ENCODE measurements at regions not wholly inside any gene's neighbourhood (a gene's known extent, or its start where the extent isn't known, plus 50 kb on each side); places are given as distances from the start of the nearest gene placed in this dataset.

GRCh38 chr13:33996636-33997035 lies 178.7 kb downstream of the RFC3 start:
- POLR2A ChIA-PET: no interaction called here
- no peak for DNase-seq
- Mint-ChIP-seq H3K36me3 (no peaks in the 10 kb centered on the region), H3K4me3 (no peak overlapping the region), H3K4me1 (ENCODE audit: low read depth) (no peaks in the 10 kb centered on the region), H3K27me3 (no peaks in the 10 kb centered on the region), H3K27ac (no peak overlapping the region), H3K9me3 (peaks cover 3% of the 10 kb centered on the region)
- CTCF ChIA-PET: no interaction called here
- intact Hi-C loops (cut with micrococcal nuclease): no loop called here

GRCh38 chr13:33997574-33997973 lies 179.6 kb downstream of the RFC3 start:
- intact Hi-C loops (cut with micrococcal nuclease): no loop called here
- no peak for DNase-seq
- H3K4me1 Mint-ChIP-seq (ENCODE audit: low read depth): no peaks in the 10 kb centered on the region
- no peaks in the 10 kb centered on the region for H3K36me3 Mint-ChIP-seq
- H3K27me3 Mint-ChIP-seq: no peaks in the 10 kb centered on the region
- H3K9me3 Mint-ChIP-seq: peaks cover 3% of the 10 kb centered on the region
- no peak overlapping the region for H3K27ac Mint-ChIP-seq
- POLR2A ChIA-PET: interaction anchor here (0.6 kb wide), 1 partner anchor 189 kb away, joined by 3 read pairs; no protein-coding TSS in a partner anchor
- no peak overlapping the region for H3K4me3 Mint-ChIP-seq
- CTCF ChIA-PET: no interaction called here

- no peak overlapping the region for H3K27ac Mint-ChIP-seq
- H3K4me1 Mint-ChIP-seq (ENCODE audit: low read depth): no peaks in the 10 kb centered on the region
- ChIA-PET CTCF (no interaction called here), POLR2A (no interaction called here)
- H3K27me3 Mint-ChIP-seq: no peaks in the 10 kb centered on the region
- H3K36me3 Mint-ChIP-seq: no peaks in the 10 kb centered on the region
- H3K4me3 Mint-ChIP-seq: no peak overlapping the region
- no peaks in the 10 kb centered on the region for H3K9me3 Mint-ChIP-seq
- intact Hi-C loops (cut with micrococcal nuclease): no loop called here
- DNase-seq: no peak
Measured at GRCh38 chr13:33999811-34000605, 182.1 kb downstream of the RFC3 start.

GRCh38 chr13:34000955-34001354 lies 183.0 kb downstream of the RFC3 start:
- ChIA-PET POLR2A (no interaction called here), CTCF (no interaction called here)
- Mint-ChIP-seq H3K4me1 (ENCODE audit: low read depth) (no peaks in the 10 kb centered on the region), H3K27me3 (no peaks in the 10 kb centered on the region), H3K27ac (no peak overlapping the region), H3K36me3 (no peaks in the 10 kb centered on the region), H3K4me3 (no peak overlapping the region), H3K9me3 (no peaks in the 10 kb centered on the region)
- no peak for DNase-seq
- intact Hi-C loops (cut with micrococcal nuclease): no loop called here

- no peak for DNase-seq
- POLR2A ChIA-PET: no interaction called here
- H3K4me3 Mint-ChIP-seq: no peak overlapping the region
- H3K4me1 Mint-ChIP-seq (ENCODE audit: low read depth): no peaks in the 10 kb centered on the region
- H3K36me3 Mint-ChIP-seq: no peaks in the 10 kb centered on the region
- no peaks in the 10 kb centered on the region for H3K27me3 Mint-ChIP-seq
- intact Hi-C loops (cut with micrococcal nuclease): no loop called here
- H3K9me3 Mint-ChIP-seq: no peaks in the 10 kb centered on the region
- H3K27ac Mint-ChIP-seq: no peak overlapping the region
- CTCF ChIA-PET: no interaction called here
Measured at GRCh38 chr13:34001389-34001788, 183.4 kb downstream of the RFC3 start.

- no peak overlapping the region for H3K27ac Mint-ChIP-seq
- H3K27me3 Mint-ChIP-seq: no peaks in the 10 kb centered on the region
- intact Hi-C loops (cut with micrococcal nuclease): no loop called here
- H3K9me3 Mint-ChIP-seq: no peaks in the 10 kb centered on the region
- no peak for DNase-seq
- H3K4me3 Mint-ChIP-seq: no peak overlapping the region
- no peaks in the 10 kb centered on the region for H3K36me3 Mint-ChIP-seq
- H3K4me1 Mint-ChIP-seq (ENCODE audit: low read depth): no peaks in the 10 kb centered on the region
- POLR2A ChIA-PET: no interaction called here
- CTCF ChIA-PET: no interaction called here
Measured at GRCh38 chr13:34002141-34002540, 184.2 kb downstream of the RFC3 start.

GRCh38 chr13:34002924-34003323 lies 185.0 kb downstream of the RFC3 start:
- H3K27ac Mint-ChIP-seq: no peak overlapping the region
- no peaks in the 10 kb centered on the region for H3K4me1 Mint-ChIP-seq (ENCODE audit: low read depth)
- no peaks in the 10 kb centered on the region for H3K9me3 Mint-ChIP-seq
- no peaks in the 10 kb centered on the region for H3K36me3 Mint-ChIP-seq
- H3K27me3 Mint-ChIP-seq: no peaks in the 10 kb centered on the region
- no peak overlapping the region for H3K4me3 Mint-ChIP-seq
- POLR2A ChIA-PET: no interaction called here
- intact Hi-C loops (cut with micrococcal nuclease): no loop called here
- DNase-seq: no peak
- CTCF ChIA-PET: no interaction called here

- ChIA-PET CTCF (no interaction called here), POLR2A (no interaction called here)
- no peak for DNase-seq
- Mint-ChIP-seq H3K4me3 (no peak overlapping the region), H3K27me3 (no peaks in the 10 kb centered on the region), H3K27ac (no peak overlapping the region), H3K36me3 (no peaks in the 10 kb centered on the region), H3K9me3 (no peaks in the 10 kb centered on the region), H3K4me1 (ENCODE audit: low read depth) (no peaks in the 10 kb centered on the region)
- intact Hi-C loops (cut with micrococcal nuclease): no loop called here
Measured at GRCh38 chr13:34003656-34004055, 185.7 kb downstream of the RFC3 start.

- no peak overlapping the region for H3K4me3 Mint-ChIP-seq
- H3K9me3 Mint-ChIP-seq: no peaks in the 10 kb centered on the region
- H3K27ac Mint-ChIP-seq: no peak overlapping the region
- POLR2A ChIA-PET: no interaction called here
- no peaks in the 10 kb centered on the region for H3K27me3 Mint-ChIP-seq
- CTCF ChIA-PET: no interaction called here
- no peaks in the 10 kb centered on the region for H3K4me1 Mint-ChIP-seq (ENCODE audit: low read depth)
- intact Hi-C loops (cut with micrococcal nuclease): no loop called here
- no peaks in the 10 kb centered on the region for H3K36me3 Mint-ChIP-seq
- DNase-seq: no peak
Measured at GRCh38 chr13:34004676-34005075, 186.7 kb downstream of the RFC3 start.

- Mint-ChIP-seq H3K27me3 (no peaks in the 10 kb centered on the region), H3K36me3 (no peaks in the 10 kb centered on the region), H3K27ac (no peak overlapping the region), H3K9me3 (no peaks in the 10 kb centered on the region), H3K4me1 (ENCODE audit: low read depth) (no peaks in the 10 kb centered on the region), H3K4me3 (no peak overlapping the region)
- ChIA-PET CTCF (no interaction called here), POLR2A (no interaction called here)
- intact Hi-C loops (cut with micrococcal nuclease): no loop called here
- no peak for DNase-seq
Measured at GRCh38 chr13:34006011-34006410, 188.1 kb downstream of the RFC3 start.

GRCh38 chr13:34011552-34012085 lies 193.7 kb downstream of the RFC3 start:
- H3K9me3 Mint-ChIP-seq: no peaks in the 10 kb centered on the region
- intact Hi-C loops (cut with micrococcal nuclease): no loop called here
- no peaks in the 10 kb centered on the region for H3K4me1 Mint-ChIP-seq (ENCODE audit: low read depth)
- no peak overlapping the region for H3K27ac Mint-ChIP-seq
- no peak for DNase-seq
- CTCF ChIA-PET: no interaction called here
- POLR2A ChIA-PET: no interaction called here
- no peak overlapping the region for H3K4me3 Mint-ChIP-seq
- no peaks in the 10 kb centered on the region for H3K27me3 Mint-ChIP-seq
- H3K36me3 Mint-ChIP-seq: no peaks in the 10 kb centered on the region

- Mint-ChIP-seq H3K27me3 (no peaks in the 10 kb centered on the region), H3K36me3 (no peaks in the 10 kb centered on the region), H3K9me3 (no peaks in the 10 kb centered on the region), H3K4me3 (no peak overlapping the region), H3K27ac (no peak overlapping the region), H3K4me1 (ENCODE audit: low read depth) (no peaks in the 10 kb centered on the region)
- DNase-seq: no peak
- POLR2A ChIA-PET: no interaction called here
- intact Hi-C loops (cut with micrococcal nuclease): no loop called here
- CTCF ChIA-PET: no interaction called here
Measured at GRCh38 chr13:34012382-34012781, 194.4 kb downstream of the RFC3 start.

GRCh38 chr13:34013061-34013460 lies 195.1 kb downstream of the RFC3 start:
- Mint-ChIP-seq H3K4me3 (no peak overlapping the region), H3K9me3 (no peaks in the 10 kb centered on the region), H3K27me3 (no peaks in the 10 kb centered on the region), H3K4me1 (ENCODE audit: low read depth) (no peaks in the 10 kb centered on the region), H3K36me3 (no peaks in the 10 kb centered on the region), H3K27ac (no peak overlapping the region)
- intact Hi-C loops (cut with micrococcal nuclease): no loop called here
- ChIA-PET POLR2A (no interaction called here), CTCF (no interaction called here)
- DNase-seq: no peak
